Umbilical cord (tissue), 1 donor: ENCODE measurements at regions not wholly inside any gene's neighbourhood (a gene's known extent, or its start where the extent isn't known, plus 50 kb on each side); places are given as distances from the start of the nearest gene placed in this dataset.
A peak's percentile ranks its signal among the peaks of the same experiment; 100 is the strongest.

Source experiments
- DNase-seq: peaks from one replicate; pipeline ENCODE4 v3.0.0-alpha.2; 2015; ENCODE audit warnings: low spot score

DNA sequence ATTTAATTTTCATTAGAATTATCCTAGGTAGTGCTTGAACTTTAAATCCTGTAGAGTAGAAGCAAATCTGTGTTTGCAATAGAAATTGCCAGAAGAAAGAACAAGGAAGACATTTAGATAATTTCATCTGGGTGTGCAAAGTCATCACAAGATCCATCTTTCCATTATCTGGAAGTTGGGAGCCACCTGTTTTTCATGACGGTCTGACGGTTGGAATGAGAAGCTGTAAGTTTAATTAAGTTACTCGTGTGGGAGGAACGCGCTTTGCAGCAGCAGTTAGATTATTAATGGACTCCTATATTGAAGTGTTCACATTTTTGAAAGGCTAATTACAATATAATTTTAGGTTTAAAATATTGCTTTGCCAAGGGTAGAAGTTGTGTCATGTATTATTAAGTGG is 69.9 kb upstream of the PARD3B start:
- no peak for DNase-seq

DNA sequence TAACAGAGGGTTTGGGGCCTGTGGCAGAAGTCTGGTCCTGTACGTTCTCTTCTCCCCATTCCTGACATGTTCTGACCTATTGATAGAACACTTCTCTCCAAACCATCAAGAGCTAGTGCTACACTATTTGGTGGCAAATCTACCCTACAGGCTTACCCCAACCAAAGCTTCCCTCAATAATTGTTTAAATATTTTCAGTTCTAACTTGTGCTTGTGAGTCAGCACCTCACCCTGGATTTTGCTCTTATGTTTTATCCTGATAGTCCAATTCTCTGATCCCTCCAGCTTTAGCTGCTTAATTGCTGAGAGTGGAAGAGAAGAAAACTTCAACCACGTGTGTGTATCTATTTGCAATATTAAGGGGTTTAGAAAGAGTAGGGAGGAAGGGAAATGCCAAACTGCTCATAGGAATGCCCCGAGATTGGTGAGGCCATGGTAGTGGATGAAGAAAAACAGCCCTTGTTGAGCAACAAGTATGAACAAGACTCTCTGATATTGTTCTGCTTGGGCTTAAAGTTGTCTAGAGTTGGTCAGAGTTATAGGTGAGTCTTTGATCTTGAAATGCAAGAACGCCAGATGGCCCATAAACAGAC is 67.8 kb upstream of the PARD3B start:
- DNase-seq: peak; percentile 83

DNA sequence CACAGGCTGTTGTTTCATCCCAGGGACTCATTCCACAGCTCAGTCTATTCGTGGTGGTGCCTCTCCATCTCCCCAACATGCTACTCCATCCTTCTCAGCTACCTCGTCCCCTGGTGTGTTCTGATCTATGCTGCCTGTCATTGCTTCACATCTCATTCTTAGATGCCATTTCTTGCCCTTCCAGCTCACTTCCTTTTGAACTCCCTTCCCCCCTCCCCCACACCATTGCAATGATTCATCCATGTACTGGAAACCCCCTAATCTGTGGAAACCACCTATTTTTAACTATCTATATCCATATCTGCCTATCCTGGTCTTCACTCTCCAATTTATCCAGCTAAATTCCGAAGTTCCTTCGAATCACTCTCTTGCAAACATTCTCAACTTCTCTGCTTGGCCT is 65.7 kb upstream of the PARD3B start:
- no peak for DNase-seq

DNA sequence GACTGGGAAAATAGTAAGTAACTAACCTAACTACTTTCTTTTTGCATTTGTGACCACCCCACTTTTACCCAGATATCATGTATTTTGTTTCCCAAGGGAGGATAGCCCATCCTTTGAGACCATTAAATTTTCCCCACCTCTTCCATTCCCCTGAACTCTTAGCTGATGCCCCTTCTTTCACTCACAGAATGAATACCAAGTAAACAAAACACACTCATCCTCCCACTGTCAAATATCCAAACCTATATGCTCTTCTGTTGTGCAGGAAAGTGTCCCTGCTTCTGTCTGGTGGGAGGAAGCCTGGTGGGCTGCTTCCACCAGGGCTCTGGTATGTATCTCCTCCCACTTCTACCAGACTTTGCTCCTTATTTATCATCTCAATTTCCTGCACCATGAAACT is 64.6 kb upstream of the PARD3B start:
- no peak for DNase-seq

DNA sequence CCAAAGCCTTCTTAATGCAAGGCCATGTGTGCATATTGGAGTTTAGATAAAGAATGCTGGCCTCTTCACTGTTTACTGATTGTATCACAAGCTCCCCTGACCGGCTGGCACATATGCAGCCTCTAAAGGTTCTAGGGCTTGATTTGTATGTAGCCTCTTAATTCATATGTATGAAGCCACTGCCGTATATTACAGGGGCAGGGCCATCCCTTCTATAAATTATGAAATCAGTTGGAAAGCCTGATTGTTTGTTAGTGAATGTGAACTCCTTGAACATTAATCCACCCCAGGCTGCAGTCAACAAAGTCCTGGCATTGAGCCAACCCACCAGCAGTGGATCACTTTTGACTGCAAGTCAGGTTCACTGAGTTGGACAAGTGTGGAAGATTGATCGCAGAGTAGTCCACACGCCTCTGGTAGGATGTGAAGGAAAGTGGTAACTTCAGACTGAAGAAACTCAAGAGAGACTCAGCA is 61.6 kb upstream of the PARD3B start:
- DNase-seq: peak; percentile 32

DNA sequence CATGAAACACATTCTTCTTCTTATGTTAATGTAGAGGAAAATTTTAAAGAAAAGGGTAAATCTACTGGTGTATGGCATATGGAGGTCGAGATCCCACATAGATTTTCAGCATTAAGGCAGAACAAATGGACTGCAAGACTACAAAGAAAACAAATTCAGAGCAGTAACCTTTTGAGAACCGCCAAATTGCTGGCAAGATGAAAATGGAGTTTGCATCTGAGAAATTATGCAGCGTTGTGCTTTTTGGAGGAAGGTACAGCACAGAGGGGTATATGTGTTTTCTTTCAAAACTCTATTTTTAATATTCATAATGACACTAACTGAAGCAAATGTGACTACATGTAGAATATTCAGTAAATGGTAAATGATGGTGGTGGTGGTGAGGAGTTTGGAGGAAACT is 59.0 kb upstream of the PARD3B start:
- no peak for DNase-seq

DNA sequence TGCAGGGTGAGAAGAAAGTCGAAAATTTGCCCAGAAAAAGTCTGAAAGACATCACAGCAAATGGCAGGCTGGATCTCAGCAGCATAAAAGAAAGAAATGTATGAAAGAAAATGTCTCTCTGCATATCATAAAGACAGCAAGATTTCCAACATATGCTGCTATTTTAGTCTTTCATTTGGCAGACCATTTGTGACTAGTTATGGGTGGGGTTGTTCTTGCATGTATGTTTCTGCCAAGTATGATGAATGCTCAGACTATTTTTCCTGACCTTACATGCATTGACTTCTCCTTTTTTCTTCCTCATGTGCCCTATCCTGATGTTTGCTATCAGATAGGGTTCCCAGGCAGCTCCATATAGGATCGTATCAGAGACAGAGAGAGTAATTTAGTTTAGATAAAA is 58.5 kb upstream of the PARD3B start:
- DNase-seq: peak; percentile 87

DNA sequence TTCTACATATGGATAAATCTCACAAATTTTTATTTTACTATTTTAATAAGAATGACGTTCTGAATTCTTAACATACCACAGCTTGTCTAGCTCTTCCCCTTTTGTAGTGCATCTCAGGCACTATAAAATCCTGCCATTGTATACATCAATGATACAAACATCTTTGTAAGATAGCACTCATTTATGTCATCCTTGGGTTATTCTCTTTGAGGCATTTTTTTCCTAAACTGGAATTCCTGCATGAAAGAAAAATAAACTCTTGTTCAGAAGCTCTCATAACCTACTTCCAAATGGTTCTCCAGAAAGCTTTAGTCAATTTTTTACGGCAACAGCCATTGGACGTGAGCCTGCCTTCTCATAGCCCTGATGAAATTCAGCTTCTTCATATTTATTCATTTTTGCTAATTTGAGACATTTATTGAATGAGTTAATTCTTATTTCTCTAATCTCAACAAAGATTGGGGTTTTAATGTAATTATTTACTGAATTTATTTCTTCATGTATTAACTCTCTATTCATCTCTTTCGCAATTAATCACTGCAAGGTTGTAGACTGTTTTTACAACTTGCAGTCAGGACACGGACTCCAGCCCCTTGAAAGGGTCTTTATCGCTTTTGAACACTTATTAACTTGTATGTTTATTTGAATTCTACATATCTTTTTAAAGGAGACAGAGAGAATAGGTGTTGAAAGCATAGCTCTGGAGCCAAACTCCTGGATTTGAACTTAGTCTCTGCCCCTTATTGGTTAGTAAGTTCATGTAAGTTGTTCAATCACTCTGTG is 57.6 kb upstream of the PARD3B start:
- DNase-seq: peak; percentile 14

DNA sequence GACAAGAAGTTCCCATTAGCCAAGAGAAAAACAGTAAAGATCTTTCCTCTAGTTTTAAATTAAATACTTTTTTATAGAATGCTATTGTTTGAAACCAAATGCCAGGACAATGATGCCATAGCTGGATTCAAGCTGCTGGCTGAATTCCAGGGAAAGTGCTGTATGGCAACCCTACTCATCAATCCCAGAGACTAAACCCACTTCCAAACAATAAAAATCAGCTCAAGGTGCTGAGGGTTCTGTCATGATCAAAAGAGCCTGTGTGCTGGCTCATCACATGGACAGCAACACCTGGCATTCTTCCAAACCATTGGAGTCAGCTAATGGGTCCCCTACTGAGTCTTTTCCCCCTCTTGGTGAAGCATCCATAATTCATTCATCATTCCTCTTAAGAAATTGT is 53.7 kb upstream of the PARD3B start:
- DNase-seq: peak; percentile 13

DNA sequence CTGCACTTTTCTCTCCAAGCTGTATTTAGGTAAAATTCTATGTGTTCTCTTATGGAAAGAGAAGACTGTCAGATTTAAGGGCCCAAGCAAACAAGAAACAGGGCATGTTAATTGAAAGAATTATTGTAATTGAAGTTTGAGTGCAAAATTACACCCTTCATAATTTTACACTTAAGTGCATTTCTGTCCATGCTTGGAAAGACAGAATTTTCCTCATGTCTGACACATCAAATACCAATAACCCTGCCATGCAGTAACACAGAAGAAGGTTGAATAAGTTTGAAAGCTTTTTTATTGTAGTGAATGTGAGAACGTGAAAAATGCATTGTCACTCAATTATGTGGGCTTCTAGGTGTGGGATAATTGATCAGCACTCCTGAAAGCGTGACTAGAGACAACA is 52.9 kb upstream of the PARD3B start:
- DNase-seq: no peak

DNA sequence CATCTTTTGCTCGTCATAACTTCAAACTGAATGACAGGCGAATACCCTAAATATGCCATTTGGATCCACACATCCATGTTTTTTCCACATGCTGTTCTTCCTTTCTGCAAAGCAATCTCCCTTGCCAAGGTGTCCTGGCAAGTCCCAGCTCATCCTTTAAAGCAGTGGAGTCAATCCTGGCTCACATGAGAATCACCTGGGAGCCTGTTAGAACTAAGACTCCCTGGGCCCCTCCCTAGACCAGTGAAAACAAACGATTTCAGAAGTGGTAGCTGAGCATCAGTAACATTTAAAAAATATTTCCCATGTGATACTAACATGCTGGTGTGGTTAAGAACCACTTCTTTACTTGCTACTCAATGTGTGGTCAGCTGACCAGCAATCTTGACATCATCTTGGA is 50.6 kb upstream of the PARD3B start:
- DNase-seq: no peak

DNA sequence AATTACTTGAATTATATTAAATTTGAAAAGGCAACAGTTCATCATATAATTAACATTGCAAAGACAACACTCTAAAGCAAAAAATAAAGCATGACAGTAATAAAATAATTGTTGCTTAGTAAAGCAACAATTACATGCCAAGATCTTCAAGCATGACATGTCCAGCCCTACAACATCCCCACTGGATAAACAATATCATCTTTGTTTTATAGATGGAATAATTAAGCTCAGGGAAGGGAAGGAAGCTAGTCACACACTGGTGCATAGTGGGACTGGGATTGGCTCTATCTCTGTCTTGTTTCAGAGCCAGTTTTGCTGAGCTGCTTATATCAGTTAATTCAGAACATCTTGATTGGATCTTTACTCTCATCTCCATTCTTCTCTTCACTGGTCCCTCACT is 49.9 kb upstream of the PARD3B start:
- DNase-seq: no peak
